Neutrophil (primary cell): ENCODE measurements at regions not wholly inside any gene's neighbourhood (a gene's known extent, or its start where the extent isn't known, plus 50 kb on each side); places are given as distances from the start of the nearest gene placed in this dataset.

ENCODE experiments used
- H3K27ac ChIP-seq: fragments of 200-600 bp; sonication (generic); 2 replicates; pipeline ENCODE4 v1.5.1; 2016; ENCODE audit warnings: mild to moderate bottlenecking, moderate library complexity
- H3K27me3 ChIP-seq: fragments of 200-600 bp; sonication (generic); 2 replicates; pipeline ENCODE4 v1.6.0; 2016; ENCODE audit warnings: mild to moderate bottlenecking
- H3K36me3 ChIP-seq: fragments of 200-600 bp; sonication (generic); 2 replicates; pipeline ENCODE4 v1.5.1; 2017
- H3K4me1 ChIP-seq, 2 experiments: fragments of 200-600 bp in 1 of 2; sonication (generic) in 1 of 2; 1 replicate in 1 of 2; 2 replicates in 1 of 2; pipeline versions ENCODE4 v1.5.1 to v1.6.1; 2013 to 2016; ENCODE audit warnings: low read depth in 1 of 2, low read length in 1 of 2, mild to moderate bottlenecking in 1 of 2, moderate library complexity in 1 of 2; ENCODE audit not compliant: control insufficient read depth in 1 of 2, insufficient read depth in 1 of 2
- H3K4me3 ChIP-seq, 2 experiments: fragments of 200-600 bp in 1 of 2; sonication (generic) in 1 of 2; 1 replicate in 1 of 2; 2 replicates in 1 of 2; pipeline ENCODE4 v1.5.1; 2013 to 2016; ENCODE audit warnings: low read depth in 1 of 2, low read length in 1 of 2, mild to moderate bottlenecking in 1 of 2, moderate library complexity in 1 of 2
- H3K9me3 ChIP-seq: fragments of 200-600 bp; sonication (generic); 2 replicates; pipeline ENCODE4 v1.5.1; 2016
- CTCF ChIP-seq: fragments of 200-600 bp; sonication (generic); IDR thresholded peaks from 2 replicates; pipeline ENCODE4 v1.5.1; 2016; ENCODE audit warnings: antibody characterized with exemption

- Histone ChIP-seq H3K9me3 (no peaks in the 10 kb centered on the region), H3K27ac (no peak overlapping the region), H3K4me1 (peaks cover 4 to 9% of the 10 kb centered on the region in 2 experiments), H3K36me3 (no peaks in the 10 kb centered on the region), H3K4me3 (peak overlapping the region in 1 of 2 experiments; percentile 9), H3K27me3 (no peaks in the 10 kb centered on the region)
- no peak for TF ChIP-seq CTCF
These were observed 101.1 kb upstream of the NR4A3 start for GRCh38 chr9:99720455-99721050.

GRCh38 chr9:99721898-99722297 is 99.8 kb upstream of the NR4A3 start:
- H3K4me1 ChIP-seq: peaks cover 4 to 9% of the 10 kb centered on the region in 2 experiments
- H3K9me3 ChIP-seq: no peaks in the 10 kb centered on the region
- no peaks in the 10 kb centered on the region for H3K27me3 ChIP-seq
- no peaks in the 10 kb centered on the region for H3K36me3 ChIP-seq
- no peak for TF ChIP-seq CTCF
- no peak overlapping the region for H3K4me3 ChIP-seq
- H3K27ac ChIP-seq: no peak overlapping the region

GRCh38 chr9:99722877-99723276 is 98.8 kb upstream of the NR4A3 start:
- Histone ChIP-seq H3K4me3 (no peak overlapping the region), H3K27me3 (no peaks in the 10 kb centered on the region), H3K4me1 (peaks cover 4 to 9% of the 10 kb centered on the region in 2 experiments), H3K9me3 (no peaks in the 10 kb centered on the region), H3K36me3 (no peaks in the 10 kb centered on the region), H3K27ac (no peak overlapping the region)
- no peak for TF ChIP-seq CTCF

GRCh38 chr9:99724640-99725039 is 97.0 kb upstream of the NR4A3 start:
- no peak overlapping the region for H3K4me3 ChIP-seq
- H3K27ac ChIP-seq: no peak overlapping the region
- no peaks in the 10 kb centered on the region for H3K9me3 ChIP-seq
- H3K27me3 ChIP-seq: no peaks in the 10 kb centered on the region
- no peak for TF ChIP-seq CTCF
- no peaks in the 10 kb centered on the region for H3K36me3 ChIP-seq
- peaks cover 4 to 9% of the 10 kb centered on the region in 2 experiments for H3K4me1 ChIP-seq

GRCh38 chr9:99725852-99726251 is 95.8 kb upstream of the NR4A3 start:
- no peaks in the 10 kb centered on the region for H3K9me3 ChIP-seq
- no peak for TF ChIP-seq CTCF

GRCh38 chr9:99726758-99727157 is 94.9 kb upstream of the NR4A3 start:
- Histone ChIP-seq H3K4me1 (no peaks in the 10 kb centered on the region), H3K27me3 (no peaks in the 10 kb centered on the region)
- no peak for TF ChIP-seq CTCF

More at GRCh38 chr9:99725852-99726251, 95.8 kb upstream of the NR4A3 start:
- Histone ChIP-seq H3K4me1 (peaks cover 0 to under 1% of the 10 kb centered on the region in 2 experiments), H3K27me3 (no peaks in the 10 kb centered on the region), H3K36me3 (no peaks in the 10 kb centered on the region), H3K27ac (no peak overlapping the region), H3K4me3 (no peak overlapping the region)

More at GRCh38 chr9:99726758-99727157, 94.9 kb upstream of the NR4A3 start:
- H3K4me3 ChIP-seq: no peak overlapping the region
- H3K36me3 ChIP-seq: no peaks in the 10 kb centered on the region
- H3K27ac ChIP-seq: no peak overlapping the region
- H3K9me3 ChIP-seq: no peaks in the 10 kb centered on the region
